Retinal pigment epithelial cell (primary cell): ENCODE measurements at regions not wholly inside any gene's neighbourhood (a gene's known extent, or its start where the extent isn't known, plus 50 kb on each side); places are given as distances from the start of the nearest gene placed in this dataset.
"Not testable (repeated sequence)": the region's sequence is repeated elsewhere in the genome, so short reads cannot be mapped to it uniquely, and the experiment has no call there.

Source experiments
- DNase-seq: peaks from one replicate; pipeline ENCODE4 v3.0.0-alpha.2; 2010; ENCODE audit warnings: low read depth
- H3K4me3 ChIP-seq: 2 replicates; pipeline ENCODE4 v1.5.1; 2011; ENCODE audit warnings: mild to moderate bottlenecking, low read length, control low read depth, moderate library complexity
- CTCF ChIP-seq: conservative IDR thresholded peaks from 2 replicates; pipeline ENCODE4 v1.5.1; 2011; ENCODE audit warnings: low read depth, low read length, control low read depth, inconsistent platforms

- TF ChIP-seq CTCF, result no peak
- H3K4me3 ChIP-seq, result no peak overlapping the region
- DNase-seq, result no peak
These were observed 132.0 kb upstream of the CCND2 start for GRCh38 chr12:4141348-4142270.

DNA sequence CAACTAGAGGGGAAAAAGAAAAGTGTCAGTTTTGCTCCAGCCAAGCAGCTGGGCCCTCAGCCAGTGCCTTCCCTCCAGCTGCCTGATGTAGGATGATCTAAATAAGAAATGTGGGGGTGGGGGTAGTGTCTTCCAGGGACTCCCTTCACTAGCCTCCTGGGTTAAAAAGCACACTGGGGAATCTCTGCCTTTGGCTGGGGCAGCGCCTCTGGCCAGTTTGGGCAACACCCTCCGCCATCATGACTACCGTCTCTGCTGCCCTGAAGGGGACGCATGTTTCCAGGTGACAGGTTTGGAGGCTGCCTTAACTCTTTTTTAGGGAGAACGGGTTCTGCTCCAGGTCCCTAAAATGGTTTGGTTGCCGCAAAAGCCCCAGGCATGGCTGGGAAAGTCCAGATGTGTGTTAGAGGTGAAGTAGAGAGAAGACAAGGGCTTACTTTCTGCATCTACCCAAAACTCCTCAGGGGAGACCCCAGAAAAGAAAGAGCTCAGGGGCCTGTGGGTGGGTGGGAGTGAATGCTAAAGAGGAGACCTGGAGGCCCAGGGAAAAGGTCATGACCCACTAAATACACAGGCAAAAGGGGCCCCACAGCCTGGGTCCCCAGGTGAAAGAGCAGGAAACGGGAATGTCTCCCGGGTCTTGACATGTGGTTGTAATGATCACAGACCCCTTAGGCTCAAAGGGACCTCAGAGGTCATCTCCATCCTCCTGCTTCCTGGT is 132.8 kb upstream of the CCND2 start:
- no peak for DNase-seq

GRCh38 chr12:4139191-4139590 is 134.4 kb upstream of the CCND2 start:
- no peak overlapping the region for H3K4me3 ChIP-seq
- DNase-seq, result no peak
- TF ChIP-seq CTCF, result no peak

More for the DNA sequence above, 132.8 kb upstream of the CCND2 start:
- no peak overlapping the region for H3K4me3 ChIP-seq
- no peak for TF ChIP-seq CTCF

DNA sequence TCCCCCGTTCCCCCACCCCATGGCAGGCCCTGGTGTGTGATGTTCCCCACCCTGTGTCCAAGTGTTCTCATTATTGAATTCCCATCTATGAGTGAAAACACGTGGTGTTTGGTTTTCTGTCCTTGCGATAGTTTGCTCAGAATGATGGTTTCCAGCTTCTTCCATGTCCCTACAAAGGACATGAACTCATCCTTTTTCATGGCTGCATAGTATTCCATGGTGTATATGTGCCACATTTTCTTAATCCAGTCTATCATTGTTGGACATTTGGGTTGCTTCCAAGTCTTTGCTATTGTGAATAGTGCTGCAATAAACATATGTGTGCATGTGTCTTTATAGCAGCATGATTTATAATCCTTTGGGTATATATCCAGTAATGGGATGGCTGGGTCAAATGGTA is 135.0 kb upstream of the CCND2 start:
- not testable (repeated sequence) for DNase-seq, H3K4me3 ChIP-seq

DNA sequence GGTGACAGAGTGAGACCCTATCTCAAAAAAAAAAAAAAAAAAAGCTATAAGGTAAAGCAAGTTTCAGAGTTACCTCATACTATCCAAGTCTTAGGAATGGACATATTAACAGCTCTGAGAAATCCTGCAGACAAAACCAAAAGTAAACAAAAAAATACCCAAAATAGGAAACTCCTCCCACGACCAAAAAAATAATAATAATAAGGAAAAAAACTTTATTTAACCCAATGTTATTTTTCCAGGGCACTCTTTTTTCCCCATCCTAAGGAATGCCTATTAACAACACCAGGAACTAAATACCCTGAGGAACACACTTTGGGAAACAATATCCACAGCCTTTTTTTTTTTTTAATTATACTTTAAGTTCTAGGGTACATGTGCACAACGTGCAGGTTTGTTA is 135.5 kb upstream of the CCND2 start:
- no peak overlapping the region for H3K4me3 ChIP-seq
- no peak for DNase-seq
- TF ChIP-seq CTCF, result no peak

DNA sequence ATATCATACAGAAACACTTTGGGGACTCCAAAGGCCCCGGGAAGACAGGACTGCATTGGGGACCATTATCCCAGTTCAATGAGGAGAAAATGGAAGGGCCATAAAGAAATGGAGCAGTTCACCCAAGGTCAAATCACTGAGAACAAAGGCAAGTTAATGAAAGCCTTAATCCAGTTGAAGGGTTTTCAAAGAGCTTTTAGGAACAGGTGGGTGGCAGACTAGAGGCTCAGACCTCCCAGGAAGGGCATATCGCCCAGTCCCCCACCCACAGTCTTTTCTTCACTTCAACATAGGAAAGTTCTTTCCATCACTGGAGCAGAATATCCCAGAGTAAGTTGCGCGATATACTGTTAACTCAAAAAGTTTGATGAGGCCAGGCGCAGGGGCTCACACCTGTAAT is 136.1 kb upstream of the CCND2 start:
- no peak overlapping the region for H3K4me3 ChIP-seq
- no peak for TF ChIP-seq CTCF
- no peak for DNase-seq

DNA sequence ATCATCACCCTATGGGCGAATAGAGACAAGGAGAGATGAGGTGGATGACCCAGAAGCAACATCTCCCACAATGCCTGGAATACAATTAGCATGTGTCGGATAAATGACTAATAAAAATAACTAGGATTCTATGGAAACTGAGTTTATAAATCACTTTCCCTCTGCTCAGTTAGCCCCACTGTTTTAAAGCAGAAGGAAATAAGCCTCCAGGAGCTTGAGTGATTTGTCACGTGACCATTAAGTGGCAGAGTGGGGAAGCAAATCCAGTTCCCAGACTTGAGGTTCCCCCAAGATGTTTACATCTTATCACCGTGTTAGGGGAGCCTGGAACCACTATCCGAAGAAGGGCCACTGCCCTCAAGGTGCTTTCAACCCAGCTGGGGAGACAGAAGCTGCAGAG is 136.5 kb upstream of the CCND2 start:
- TF ChIP-seq CTCF, result no peak
- DNase-seq, result no peak
- no peak overlapping the region for H3K4me3 ChIP-seq
